A549 (cell line): ENCODE measurements at regions not wholly inside any gene's neighbourhood (a gene's known extent, or its start where the extent isn't known, plus 50 kb on each side); places are given as distances from the start of the nearest gene placed in this dataset.

Experiments
- POLR2A ChIP-seq: IDR thresholded peaks from 2 replicates; pipeline ENCODE4 v1.6.1; 2012; ENCODE audit warnings: mild to moderate bottlenecking, low read length
- TF ChIP-seq, protein P1 (sequence below): fragments of >200 bp; sonication (Bioruptor Twin); formaldehyde crosslinking; IDR thresholded peaks from 3 replicates; pipeline ENCODE4 v1.5.1; 2016

GRCh38 chr15:97759363-97759762 is 201.1 kb upstream of the ARRDC4 start:
- no peak for TF ChIP-seq POLR2A
- TF ChIP-seq, protein P1, sequence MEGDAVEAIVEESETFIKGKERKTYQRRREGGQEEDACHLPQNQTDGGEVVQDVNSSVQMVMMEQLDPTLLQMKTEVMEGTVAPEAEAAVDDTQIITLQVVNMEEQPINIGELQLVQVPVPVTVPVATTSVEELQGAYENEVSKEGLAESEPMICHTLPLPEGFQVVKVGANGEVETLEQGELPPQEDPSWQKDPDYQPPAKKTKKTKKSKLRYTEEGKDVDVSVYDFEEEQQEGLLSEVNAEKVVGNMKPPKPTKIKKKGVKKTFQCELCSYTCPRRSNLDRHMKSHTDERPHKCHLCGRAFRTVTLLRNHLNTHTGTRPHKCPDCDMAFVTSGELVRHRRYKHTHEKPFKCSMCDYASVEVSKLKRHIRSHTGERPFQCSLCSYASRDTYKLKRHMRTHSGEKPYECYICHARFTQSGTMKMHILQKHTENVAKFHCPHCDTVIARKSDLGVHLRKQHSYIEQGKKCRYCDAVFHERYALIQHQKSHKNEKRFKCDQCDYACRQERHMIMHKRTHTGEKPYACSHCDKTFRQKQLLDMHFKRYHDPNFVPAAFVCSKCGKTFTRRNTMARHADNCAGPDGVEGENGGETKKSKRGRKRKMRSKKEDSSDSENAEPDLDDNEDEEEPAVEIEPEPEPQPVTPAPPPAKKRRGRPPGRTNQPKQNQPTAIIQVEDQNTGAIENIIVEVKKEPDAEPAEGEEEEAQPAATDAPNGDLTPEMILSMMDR, result no peak
